ENCODE measurements at regions not wholly inside any gene's neighbourhood (a gene's known extent, or its start where the extent isn't known, plus 50 kb on each side); places are given as distances from the start of the nearest gene placed in this dataset.

GRCh38 chr20:24768713-24769601, 180.1 kb upstream of the CST7 start:
- Histone ChIP-seq H3K27me3 (ENCODE audit: control insufficient read depth, low read length) (peaks cover 18% of the 10 kb centered on the region), H4K20me1 (ENCODE audit: control insufficient read depth, insufficient read depth, low read depth, low read length) (no peaks in the 10 kb centered on the region), H3K9me3 (ENCODE audit: control insufficient read depth, insufficient read depth, low read length) (no peaks in the 10 kb centered on the region), H3K27ac (ENCODE audit: low read depth, low read length) (no peak overlapping the region), H3K4me2 (ENCODE audit: low read length) (no peak overlapping the region), H3K4me1 (ENCODE audit: control insufficient read depth, low read length) (0 out of 2 replicates have a peak, but pooled peaks cover 3% of the 10 kb centered on the region), H3F3A (ENCODE audit: control insufficient read depth, insufficient read depth) (no peaks in the 10 kb centered on the region), H3K36me3 (ENCODE audit: control insufficient read depth, low read length) (no peaks in the 10 kb centered on the region), H3K4me3 (ENCODE audit: low read length) (no peak overlapping the region), H3K79me2 (ENCODE audit: control insufficient read depth, low read length) (no peaks in the 10 kb centered on the region), H3K9me2 (replicated peaks; ENCODE audit: control insufficient read depth, low read length) (no peaks in the 10 kb centered on the region)
- TF ChIP-seq CTCF (IDR thresholded peaks at IDR 0.05; ENCODE audit: low read depth, low read length, poor library complexity, severe bottlenecking) = no peak
- no peak for TF ChIP-seq EZH2phosphoT487 (IDR thresholded peaks at IDR 0.05; ENCODE audit: borderline replicate concordance, low read length)

- H3K27ac ChIP-seq (ENCODE audit: low read depth, low read length) = no peak overlapping the region
- no peaks in the 10 kb centered on the region for H3K9me2 ChIP-seq (replicated peaks; ENCODE audit: control insufficient read depth, low read length)
- no peaks in the 10 kb centered on the region for H3F3A ChIP-seq (ENCODE audit: control insufficient read depth, insufficient read depth)
- H3K4me3 ChIP-seq (ENCODE audit: low read length) = no peak overlapping the region
- H3K36me3 ChIP-seq (ENCODE audit: control insufficient read depth, low read length) = no peaks in the 10 kb centered on the region
- H3K79me2 ChIP-seq (ENCODE audit: control insufficient read depth, low read length) = no peaks in the 10 kb centered on the region
- peaks cover 18% of the 10 kb centered on the region for H3K27me3 ChIP-seq (ENCODE audit: control insufficient read depth, low read length)
- no peak overlapping the region for H3K4me2 ChIP-seq (ENCODE audit: low read length)
- no peak for TF ChIP-seq EZH2phosphoT487 (IDR thresholded peaks at IDR 0.05; ENCODE audit: borderline replicate concordance, low read length)
- TF ChIP-seq CTCF (IDR thresholded peaks at IDR 0.05; ENCODE audit: low read depth, low read length, poor library complexity, severe bottlenecking) = no peak
- no peaks in the 10 kb centered on the region for H3K9me3 ChIP-seq (ENCODE audit: control insufficient read depth, insufficient read depth, low read length)
- H3K4me1 ChIP-seq (ENCODE audit: control insufficient read depth, low read length) = 0 out of 2 replicates have a peak, but pooled peaks cover 3% of the 10 kb centered on the region
- no peaks in the 10 kb centered on the region for H4K20me1 ChIP-seq (ENCODE audit: control insufficient read depth, insufficient read depth, low read depth, low read length)
These were observed 179.0 kb upstream of the CST7 start for GRCh38 chr20:24769878-24770627.

- H3K36me3 ChIP-seq (ENCODE audit: control insufficient read depth, low read length) = no peaks in the 10 kb centered on the region
- no peak overlapping the region for H3K27ac ChIP-seq (ENCODE audit: low read depth, low read length)
- no peaks in the 10 kb centered on the region for H3K79me2 ChIP-seq (ENCODE audit: control insufficient read depth, low read length)
- TF ChIP-seq EZH2phosphoT487 (IDR thresholded peaks at IDR 0.05; ENCODE audit: borderline replicate concordance, low read length) (no peak), CTCF (IDR thresholded peaks at IDR 0.05; ENCODE audit: low read depth, low read length, poor library complexity, severe bottlenecking) (no peak)
- H4K20me1 ChIP-seq (ENCODE audit: control insufficient read depth, insufficient read depth, low read depth, low read length) = no peaks in the 10 kb centered on the region
- H3K9me2 ChIP-seq (replicated peaks; ENCODE audit: control insufficient read depth, low read length) = no peaks in the 10 kb centered on the region
- peaks cover 18% of the 10 kb centered on the region for H3K27me3 ChIP-seq (ENCODE audit: control insufficient read depth, low read length)
- no peaks in the 10 kb centered on the region for H3F3A ChIP-seq (ENCODE audit: control insufficient read depth, insufficient read depth)
- no peaks in the 10 kb centered on the region for H3K9me3 ChIP-seq (ENCODE audit: control insufficient read depth, insufficient read depth, low read length)
- H3K4me3 ChIP-seq (ENCODE audit: low read length) = no peak overlapping the region
- 0 out of 2 replicates have a peak, but pooled peaks cover 2% of the 10 kb centered on the region for H3K4me1 ChIP-seq (ENCODE audit: control insufficient read depth, low read length)
- no peak overlapping the region for H3K4me2 ChIP-seq (ENCODE audit: low read length)
These were observed 178.2 kb upstream of the CST7 start for GRCh38 chr20:24770628-24771541.

Measured in DOHH2 (cell line).